Hematopoietic multipotent progenitor cell treated with erythropoietin and hydrocortisone succinate and interleukin-3 and kit ligand, for 17 days (in vitro differentiated cells): ENCODE measurements at regions not wholly inside any gene's neighbourhood (a gene's known extent, or its start where the extent isn't known, plus 50 kb on each side); places are given as distances from the start of the nearest gene placed in this dataset.

ENCODE experiments used
- DNase-seq: peaks from one replicate; pipeline ENCODE4 v3.0.0-alpha.2; 2015; ENCODE audit warnings: low spot score

- DNase-seq, result peak; percentile 92
These were observed 49.7 kb upstream of the ATF3 start for GRCh38 chr1:212558693-212559480.
